Heart right ventricle (tissue), 16 donors: ENCODE measurements at regions not wholly inside any gene's neighbourhood (a gene's known extent, or its start where the extent isn't known, plus 50 kb on each side); places are given as distances from the start of the nearest gene placed in this dataset.

Experiments
- ATAC-seq, 8 donors: fragments of 200-7000 bp; cut with Tn5 transposase; one replicate each; pipeline ENCODE4 v1.9.1; 2020; ENCODE audit warnings: mild to moderate bottlenecking in 8 of 8, moderate library complexity in 8 of 8, moderate number of reproducible peaks in 1 of 8
- DNase-seq, 2 donors: peaks; one replicate each; pipeline ENCODE4 v3.0.0-alpha.2; 2020
- H3K27ac ChIP-seq, 10 donors: fragments of 200-600 bp; sonication (generic) in 2 of 10; one replicate each; pipeline versions ENCODE4 v1.5.0 to v1.8.0; 2020 to 2022; ENCODE audit warnings: mild to moderate bottlenecking in 3 of 10
- H3K27me3 ChIP-seq, 7 donors: fragments of 200-600 bp; one replicate each; pipeline ENCODE4 v1.8.0; 2021 to 2022; ENCODE audit warnings: mild to moderate bottlenecking in 2 of 7
- H3K36me3 ChIP-seq, 9 donors: fragments of 200-600 bp; sonication (generic) in 1 of 9; one replicate each; pipeline versions ENCODE4 v1.5.0 to v1.8.0; 2020 to 2022; ENCODE audit warnings: mild to moderate bottlenecking in 2 of 9
- H3K4me1 ChIP-seq, 9 donors: fragments of 200-600 bp; sonication (generic) in 1 of 9; one replicate each; pipeline versions ENCODE4 v1.5.0 to v1.8.0; 2020 to 2022; ENCODE audit warnings: mild to moderate bottlenecking in 4 of 9
- H3K4me3 ChIP-seq, 10 donors: fragments of 200-600 bp; sonication (generic) in 2 of 10; one replicate each; pipeline versions ENCODE4 v1.5.0 to v1.8.0; 2020 to 2022; ENCODE audit warnings: mild to moderate bottlenecking in 7 of 10, moderate library complexity in 2 of 10
- H3K9me3 ChIP-seq, 11 donors: fragments of 200-600 bp in 10 of 11; sonication (generic) in 2 of 11; one replicate each; pipeline versions ENCODE4 v1.5.0 to v1.8.0; 2013 to 2022; ENCODE audit warnings: mild to moderate bottlenecking in 2 of 11, control low read depth in 1 of 11, moderate library complexity in 1 of 11
- WGBS, 2 donors: extraction: QIAGEN DNeasy Blood & Tissue Kit; methylation state at CpG; one replicate each; pipeline ENCODE4 v1.1.7; 2013; ENCODE audit warnings: inconsistent platforms in 1 of 2; 5-methylcytosine and 5-hydroxymethylcytosine counted together
- intact Hi-C, 10 donors: fragments of 100-400 bp; cut with DNase I; formaldehyde crosslinking; loops; one replicate each; pipeline versions ENCODE4 v1.11.1 to v1.14.2; 2022
- TF ChIP-seq, protein P1 (sequence below), 9 donors: fragments of 200-600 bp; sonication (generic) in 2 of 9; IDR thresholded peaks; one replicate each; pipeline versions ENCODE4 v1.5.0 to v1.8.0; 2021 to 2022; ENCODE audit warnings: antibody characterized with exemption in 9 of 9, mild to moderate bottlenecking in 5 of 9, moderate library complexity in 1 of 9
- donor health status: Arrhythmogenic right ventricular cardiomyopathy.
- donor health status: ischemic (EF 13 %, LVEDD 7.1; RV severe dilation, severe dysfunction).
- donor health status: healthy with polysubstance abuse.
- donor health status: DM: no; HTN: yes; CAD: no.
- donor health status: DM: no; HTN: no; CAD: no.
- donor health status: ischemic (EF 25% LVEDD 6.9; RV normal size, moderate dysfunction).
- donor health status: ischemic (EF 25% LVEDD 5.7; RV mildly dilated, moderate dysfunction).
- donor health status: healthy.
- donor health status: DM: yes; HTN: yes; CAD: no.
- donor health status: Ischemic cardiomyopathy.
- donor health status: ischemic (EF 35%, LVEDD 5.7; RV mildly dilated, moderate dysfunction).
- donor health status: nonischemic (EF 11% LVEDD 7.7; RV severe dilation, severe dysfunction).
- donor health status: DM: yes; HTN: yes; CAD: no.
- donor health status: PGD.
- donor health status: ischemic (EF 29% LVEDD 5.4; RV normal size, mild dysfunction).
- donor health status: nonischemic (EF 23%, LVEDD 6.1; RV moderate dilation, normal function).

GRCh38 chr4:175176710-175177109, 258.6 kb downstream of the ADAM29 start:
- ATAC-seq (no peak), DNase-seq (no peak)
- Histone ChIP-seq H3K27me3 (no peaks in the 10 kb centered on the region), H3K27ac (no peak overlapping the region), H3K4me3 (no peak overlapping the region), H3K9me3 (peaks cover 0 to 15% (median 0%) of the 10 kb centered on the region in 11 donors), H3K36me3 (no peaks in the 10 kb centered on the region), H3K4me1 (no peaks in the 10 kb centered on the region)
- TF ChIP-seq, protein P1, sequence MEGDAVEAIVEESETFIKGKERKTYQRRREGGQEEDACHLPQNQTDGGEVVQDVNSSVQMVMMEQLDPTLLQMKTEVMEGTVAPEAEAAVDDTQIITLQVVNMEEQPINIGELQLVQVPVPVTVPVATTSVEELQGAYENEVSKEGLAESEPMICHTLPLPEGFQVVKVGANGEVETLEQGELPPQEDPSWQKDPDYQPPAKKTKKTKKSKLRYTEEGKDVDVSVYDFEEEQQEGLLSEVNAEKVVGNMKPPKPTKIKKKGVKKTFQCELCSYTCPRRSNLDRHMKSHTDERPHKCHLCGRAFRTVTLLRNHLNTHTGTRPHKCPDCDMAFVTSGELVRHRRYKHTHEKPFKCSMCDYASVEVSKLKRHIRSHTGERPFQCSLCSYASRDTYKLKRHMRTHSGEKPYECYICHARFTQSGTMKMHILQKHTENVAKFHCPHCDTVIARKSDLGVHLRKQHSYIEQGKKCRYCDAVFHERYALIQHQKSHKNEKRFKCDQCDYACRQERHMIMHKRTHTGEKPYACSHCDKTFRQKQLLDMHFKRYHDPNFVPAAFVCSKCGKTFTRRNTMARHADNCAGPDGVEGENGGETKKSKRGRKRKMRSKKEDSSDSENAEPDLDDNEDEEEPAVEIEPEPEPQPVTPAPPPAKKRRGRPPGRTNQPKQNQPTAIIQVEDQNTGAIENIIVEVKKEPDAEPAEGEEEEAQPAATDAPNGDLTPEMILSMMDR (IDR thresholded peaks at IDR 0.05): no peak
- WGBS, 2 donors: 63 to 65% methylated on average over 4 of the region's 4 CpGs
- intact Hi-C loops: no loop called here

GRCh38 chr4:175190654-175191053, 272.5 kb downstream of the ADAM29 start:
- ATAC-seq (no peak), DNase-seq (no peak)
- Histone ChIP-seq H3K4me3 (no peak overlapping the region), H3K27ac (no peak overlapping the region), H3K27me3 (no peaks in the 10 kb centered on the region), H3K9me3 (peaks cover 0 to 8% (median 0%) of the 10 kb centered on the region in 11 donors), H3K36me3 (no peaks in the 10 kb centered on the region), H3K4me1 (no peaks in the 10 kb centered on the region)
- intact Hi-C loops: no loop called here
- WGBS, 2 donors: 60 to 68% methylated on average over 3 of the region's 3 CpGs
- TF ChIP-seq, protein P1 (IDR thresholded peaks at IDR 0.05): no peak

DNA sequence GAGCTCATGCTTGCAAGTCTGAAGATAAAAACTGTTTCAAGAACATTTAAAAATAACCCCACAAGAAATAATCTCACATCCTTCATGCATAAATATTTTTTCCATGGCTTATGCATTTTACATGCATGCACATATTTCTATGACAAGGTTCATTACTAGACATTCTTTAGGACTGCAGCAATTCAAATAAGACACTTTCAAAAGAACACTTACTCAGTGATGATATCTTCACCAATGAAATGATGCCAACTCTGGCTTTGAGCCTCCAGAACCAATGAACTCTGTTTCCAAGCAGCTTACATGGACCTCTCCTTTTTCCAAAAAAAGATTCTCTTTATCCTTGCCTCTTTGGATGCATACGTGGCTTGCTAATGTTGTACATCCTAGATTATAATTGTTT, 279.9 kb downstream of the ADAM29 start:
- Histone ChIP-seq H3K4me3 (no peak overlapping the region), H3K9me3 (no peaks in the 10 kb centered on the region), H3K27ac (no peak overlapping the region), H3K36me3 (no peaks in the 10 kb centered on the region), H3K4me1 (no peaks in the 10 kb centered on the region), H3K27me3 (no peaks in the 10 kb centered on the region)
- 56 to 68% methylated on average over 1 of the region's 1 CpG for WGBS, 2 donors
- no peak for ATAC-seq
- intact Hi-C loops: no loop called here
- TF ChIP-seq, protein P1 (IDR thresholded peaks at IDR 0.05): no peak
- DNase-seq: no peak

DNA sequence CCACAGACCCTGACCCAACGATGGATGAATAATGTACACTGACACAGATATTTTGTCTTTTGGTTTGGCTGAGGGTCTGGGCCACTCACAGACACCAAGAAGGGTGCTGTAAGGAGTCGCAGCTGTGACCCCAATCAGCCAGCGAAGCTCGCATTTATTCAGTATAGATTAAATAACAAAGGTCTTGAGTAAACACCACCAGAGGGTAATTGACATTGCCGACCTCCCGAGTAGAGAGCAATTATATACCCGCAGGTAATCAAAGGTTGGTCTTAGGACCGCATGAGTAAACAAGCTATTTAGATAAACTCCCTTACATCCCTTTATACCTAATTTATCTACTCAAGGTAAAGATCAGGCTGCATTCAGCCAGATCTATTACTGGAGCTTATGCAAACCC, 297.1 kb downstream of the ADAM29 start:
- Histone ChIP-seq H3K4me3 (no peak overlapping the region), H3K27me3 (no peaks in the 10 kb centered on the region), H3K4me1 (no peaks in the 10 kb centered on the region), H3K36me3 (no peaks in the 10 kb centered on the region), H3K9me3 (peaks cover 2 to 55% (median 31%) of the 10 kb centered on the region in 11 donors), H3K27ac (no peak overlapping the region)
- intact Hi-C loops: no loop called here
- 83 to 87% methylated on average over 8 of the region's 8 CpGs for WGBS, 2 donors
- TF ChIP-seq, protein P1 (IDR thresholded peaks at IDR 0.05): no peak
- ATAC-seq (no peak), DNase-seq (no peak)
